ENCODE measurements at regions not wholly inside any gene's neighbourhood (a gene's known extent, or its start where the extent isn't known, plus 50 kb on each side); places are given as distances from the start of the nearest gene placed in this dataset.

DNA sequence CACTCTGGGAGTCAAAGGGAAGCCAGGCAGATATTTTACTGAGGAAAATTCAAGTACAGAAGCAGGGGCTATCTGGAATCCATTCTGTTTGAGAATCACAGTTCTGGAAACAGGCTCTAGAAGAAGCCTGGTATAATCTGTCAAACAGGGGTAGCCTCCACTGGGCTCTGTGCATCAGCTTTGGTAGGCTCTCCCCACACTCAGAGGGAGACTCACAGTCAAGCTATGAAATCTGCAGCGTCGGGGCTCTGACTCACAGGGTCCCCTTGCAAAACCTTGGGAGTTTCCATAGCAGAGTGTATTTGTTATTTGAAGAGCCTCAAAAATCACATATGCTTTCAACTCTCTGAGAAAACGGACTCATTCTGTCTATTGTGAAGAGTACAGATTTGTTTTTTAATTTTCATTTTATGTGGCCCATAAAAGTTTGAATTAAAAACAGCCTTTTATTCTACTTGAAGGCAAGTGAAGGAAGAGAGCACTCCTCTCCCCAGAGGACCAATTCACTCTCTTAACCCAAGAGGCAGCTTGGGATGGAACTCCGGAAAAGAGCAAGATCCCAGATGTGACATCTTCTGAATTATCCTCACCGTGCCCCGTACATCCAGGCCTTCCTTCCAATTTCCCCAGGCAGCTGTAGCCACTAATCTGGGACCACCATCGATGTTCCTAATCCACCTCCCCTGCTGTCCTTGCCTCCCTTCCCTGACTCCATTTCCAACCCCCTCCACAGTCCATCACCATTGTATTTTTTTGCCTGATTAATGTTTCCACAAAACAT is 590.9 kb upstream of the MGMT start:
- no peak for TF ChIP-seq CTCF (CRISPR knock-in tag; IDR thresholded peaks at IDR 0.05)
- TF ChIP-seq BHLHE40 (IDR thresholded peaks at IDR 0.05; ENCODE audit: low read length): no peak
- TF ChIP-seq RFX5 (IDR thresholded peaks at IDR 0.05; ENCODE audit: low read depth, low read length): no peak
- TF ChIP-seq ZNF281 (CRISPR knock-in tag; IDR thresholded peaks at IDR 0.05; ENCODE audit: borderline replicate concordance): no peak
- TF ChIP-seq ZNF639 (CRISPR knock-in tag; conservative IDR thresholded peaks at IDR 0.05): no peak
- no peak for TF ChIP-seq HDAC1 (CRISPR knock-in tag; IDR thresholded peaks at IDR 0.05)
- no peak for TF ChIP-seq ZNF777 (CRISPR knock-in tag; IDR thresholded peaks at IDR 0.05)
- TF ChIP-seq POLR2AphosphoS5 (IDR thresholded peaks at IDR 0.05; ENCODE audit: low read depth, low read length): no peak
- TF ChIP-seq MAFK (conservative IDR thresholded peaks at IDR 0.05 in 1 of 2, IDR thresholded peaks at IDR 0.05 in 1 of 2; ENCODE audit: low read length in 2 of 2): no peak
- TF ChIP-seq ZNF749 (CRISPR knock-in tag; IDR thresholded peaks at IDR 0.05; ENCODE audit: borderline replicate concordance): no peak
- no peak for TF ChIP-seq ZNF484 (CRISPR knock-in tag; IDR thresholded peaks at IDR 0.05; ENCODE audit: borderline replicate concordance, low read depth)
- TF ChIP-seq, protein P1, sequence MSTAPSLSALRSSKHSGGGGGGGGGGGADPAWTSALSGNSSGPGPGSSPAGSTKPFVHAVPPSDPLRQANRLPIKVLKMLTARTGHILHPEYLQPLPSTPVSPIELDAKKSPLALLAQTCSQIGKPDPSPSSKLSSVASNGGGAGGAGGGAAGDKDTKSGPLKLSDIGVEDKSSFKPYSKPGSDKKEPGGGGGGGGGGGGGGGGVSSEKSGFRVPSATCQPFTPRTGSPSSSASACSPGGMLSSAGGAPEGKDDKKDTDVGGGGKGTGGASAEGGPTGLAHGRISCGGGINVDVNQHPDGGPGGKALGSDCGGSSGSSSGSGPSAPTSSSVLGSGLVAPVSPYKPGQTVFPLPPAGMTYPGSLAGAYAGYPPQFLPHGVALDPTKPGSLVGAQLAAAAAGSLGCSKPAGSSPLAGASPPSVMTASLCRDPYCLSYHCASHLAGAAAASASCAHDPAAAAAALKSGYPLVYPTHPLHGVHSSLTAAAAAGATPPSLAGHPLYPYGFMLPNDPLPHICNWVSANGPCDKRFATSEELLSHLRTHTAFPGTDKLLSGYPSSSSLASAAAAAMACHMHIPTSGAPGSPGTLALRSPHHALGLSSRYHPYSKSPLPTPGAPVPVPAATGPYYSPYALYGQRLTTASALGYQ (CRISPR knock-in tag; IDR thresholded peaks at IDR 0.05): no peak
- TF ChIP-seq POLR2A (IDR thresholded peaks at IDR 0.05; ENCODE audit: insufficient read depth in 1 of 2, low read depth in 2 of 2, low read length in 2 of 2): no peak
- TF ChIP-seq CEBPB (IDR thresholded peaks at IDR 0.05; ENCODE audit: borderline replicate concordance, low read depth, low read length): no peak

Data from HepG2 (cell line).